Fibroblast of mammary gland (primary cell): ENCODE measurements at regions not wholly inside any gene's neighbourhood (a gene's known extent, or its start where the extent isn't known, plus 50 kb on each side); places are given as distances from the start of the nearest gene placed in this dataset.
"Not testable (repeated sequence)": the region's sequence is repeated elsewhere in the genome, so short reads cannot be mapped to it uniquely, and the experiment has no call there.

ENCODE experiments used
- DNase-seq: peaks from one replicate; pipeline ENCODE4 v3.0.0-alpha.2; 2010; ENCODE audit warnings: low read depth
- H3K4me3 ChIP-seq: 2 replicates; pipeline ENCODE4 v1.5.1; 2011; ENCODE audit warnings: low read depth, mild to moderate bottlenecking, low read length, moderate library complexity; ENCODE audit not compliant: control insufficient read depth
- TF ChIP-seq, protein P1 (sequence below): conservative IDR thresholded peaks from 2 replicates; pipeline ENCODE4 v1.5.1; 2011; ENCODE audit warnings: low read depth, low read length, inconsistent platforms; ENCODE audit not compliant: control insufficient read depth, insufficient read depth

DNA sequence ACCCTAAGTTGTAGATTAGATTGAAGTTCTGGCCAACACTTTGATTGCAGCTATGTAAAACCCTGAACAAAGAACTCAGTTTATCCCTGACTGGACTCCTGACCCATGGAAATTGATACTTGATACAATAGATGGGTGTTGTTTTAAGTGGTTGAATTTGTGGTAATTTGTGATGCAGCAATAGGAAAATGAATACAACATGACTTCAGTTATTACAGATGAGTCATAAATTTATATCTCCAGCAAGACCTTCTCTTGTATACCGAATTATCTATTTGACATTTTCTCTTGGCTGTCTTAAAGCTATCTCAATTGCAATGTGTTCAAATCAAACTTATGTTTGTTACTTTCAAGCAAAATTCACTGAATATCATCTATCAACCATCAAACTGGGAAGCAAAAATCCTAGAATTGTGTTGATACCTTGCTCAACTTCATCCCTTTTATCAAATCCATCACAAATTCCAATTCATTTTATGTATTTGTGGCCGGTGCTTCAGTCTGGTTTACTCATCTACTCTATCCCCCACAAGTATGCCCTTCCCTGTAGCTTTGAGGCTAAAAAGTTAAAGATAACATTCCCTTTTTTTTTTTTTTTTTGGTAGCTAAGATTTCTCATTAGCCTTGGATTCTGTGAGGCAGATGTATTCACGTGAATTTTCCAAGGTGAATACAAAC lies 129.4 kb upstream of the CENPW start:
- DNase-seq: peak; percentile 52

DNA sequence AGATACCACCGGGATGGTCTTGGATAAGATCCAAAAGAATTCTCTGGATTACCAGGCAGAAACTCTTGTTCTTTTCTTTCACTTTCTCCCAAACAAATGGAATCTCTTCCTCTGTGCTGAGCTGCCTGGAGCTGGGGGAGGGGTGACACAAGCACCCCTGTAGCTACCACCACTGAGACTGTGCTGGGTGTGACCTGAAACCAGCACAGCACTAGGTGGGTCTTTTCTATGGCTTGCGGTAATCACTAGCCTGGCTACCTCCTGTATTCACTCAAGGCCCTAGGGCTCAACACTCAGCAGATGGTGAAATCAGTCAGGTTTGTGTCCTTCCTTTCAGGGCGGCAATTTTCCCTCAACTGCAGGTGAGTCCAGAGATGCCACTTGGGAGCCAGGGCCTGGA lies 122.4 kb upstream of the CENPW start:
- no peak overlapping the region for H3K4me3 ChIP-seq
- no peak for DNase-seq
- TF ChIP-seq, protein P1, sequence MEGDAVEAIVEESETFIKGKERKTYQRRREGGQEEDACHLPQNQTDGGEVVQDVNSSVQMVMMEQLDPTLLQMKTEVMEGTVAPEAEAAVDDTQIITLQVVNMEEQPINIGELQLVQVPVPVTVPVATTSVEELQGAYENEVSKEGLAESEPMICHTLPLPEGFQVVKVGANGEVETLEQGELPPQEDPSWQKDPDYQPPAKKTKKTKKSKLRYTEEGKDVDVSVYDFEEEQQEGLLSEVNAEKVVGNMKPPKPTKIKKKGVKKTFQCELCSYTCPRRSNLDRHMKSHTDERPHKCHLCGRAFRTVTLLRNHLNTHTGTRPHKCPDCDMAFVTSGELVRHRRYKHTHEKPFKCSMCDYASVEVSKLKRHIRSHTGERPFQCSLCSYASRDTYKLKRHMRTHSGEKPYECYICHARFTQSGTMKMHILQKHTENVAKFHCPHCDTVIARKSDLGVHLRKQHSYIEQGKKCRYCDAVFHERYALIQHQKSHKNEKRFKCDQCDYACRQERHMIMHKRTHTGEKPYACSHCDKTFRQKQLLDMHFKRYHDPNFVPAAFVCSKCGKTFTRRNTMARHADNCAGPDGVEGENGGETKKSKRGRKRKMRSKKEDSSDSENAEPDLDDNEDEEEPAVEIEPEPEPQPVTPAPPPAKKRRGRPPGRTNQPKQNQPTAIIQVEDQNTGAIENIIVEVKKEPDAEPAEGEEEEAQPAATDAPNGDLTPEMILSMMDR: no peak

More for the DNA sequence above, 129.4 kb upstream of the CENPW start:
- TF ChIP-seq, protein P1: no peak
- H3K4me3 ChIP-seq: no peak overlapping the region

DNA sequence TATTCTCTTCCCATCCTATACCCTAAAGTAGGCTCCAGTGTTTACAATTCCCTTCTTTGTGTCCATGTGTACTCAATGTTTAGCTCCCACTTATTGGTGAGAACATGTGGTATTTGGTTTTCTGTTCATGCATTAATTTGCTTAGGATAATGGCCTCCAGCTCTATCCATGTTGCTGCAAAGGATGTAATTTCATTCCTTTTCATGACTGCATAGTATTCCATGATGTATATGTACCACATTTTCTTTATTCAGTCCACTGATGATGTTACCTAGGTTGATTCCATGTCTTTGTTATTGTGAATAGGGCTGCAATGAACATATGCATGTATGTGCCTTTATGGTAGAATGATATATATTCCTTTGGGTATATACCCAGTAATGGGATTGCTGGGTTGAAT lies 119.0 kb upstream of the CENPW start:
- H3K4me3 ChIP-seq, DNase-seq: not testable (repeated sequence)

DNA sequence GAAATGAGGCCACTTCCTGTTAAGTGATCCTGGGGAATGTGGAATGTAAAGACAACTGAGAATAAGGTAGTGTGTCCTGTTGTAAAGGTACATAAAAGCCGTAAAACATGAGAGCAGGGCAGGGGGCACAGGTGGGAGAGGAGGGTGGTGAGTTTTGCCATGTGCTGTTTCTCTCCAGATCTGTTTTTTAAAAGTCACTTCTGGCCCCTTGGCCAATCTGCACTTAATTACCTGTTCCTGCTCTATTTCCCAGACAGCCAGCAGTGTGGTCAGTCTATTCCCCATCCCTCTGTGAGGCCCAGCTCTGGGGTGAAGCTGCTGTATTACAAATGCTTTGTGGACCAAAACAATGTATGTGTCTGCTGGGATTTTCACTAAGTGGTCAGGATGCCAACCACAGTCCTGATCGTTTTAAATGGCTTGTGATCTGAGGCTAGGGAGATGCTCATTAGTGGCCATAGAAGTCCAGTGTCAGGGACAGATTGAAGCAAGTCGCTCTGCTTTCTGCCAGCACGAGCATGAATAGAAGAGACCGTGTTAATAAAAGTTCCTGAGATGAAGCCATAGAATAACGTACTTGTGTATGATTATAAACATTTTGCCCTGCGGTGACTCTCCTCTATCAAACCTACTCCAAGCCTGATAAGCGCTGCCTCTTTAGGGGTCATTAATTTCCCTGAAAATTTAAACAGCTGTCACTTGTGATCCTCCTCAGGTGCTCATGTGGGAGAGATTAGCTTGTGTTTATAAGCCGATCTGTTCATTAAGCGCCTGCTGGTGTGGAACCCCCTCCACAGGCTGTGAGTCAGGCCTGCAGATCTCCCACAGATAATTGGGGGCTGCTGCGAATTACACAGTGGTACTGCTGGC lies 111.8 kb upstream of the CENPW start:
- no peak for DNase-seq
- no peak overlapping the region for H3K4me3 ChIP-seq
- TF ChIP-seq, protein P1: no peak

DNA sequence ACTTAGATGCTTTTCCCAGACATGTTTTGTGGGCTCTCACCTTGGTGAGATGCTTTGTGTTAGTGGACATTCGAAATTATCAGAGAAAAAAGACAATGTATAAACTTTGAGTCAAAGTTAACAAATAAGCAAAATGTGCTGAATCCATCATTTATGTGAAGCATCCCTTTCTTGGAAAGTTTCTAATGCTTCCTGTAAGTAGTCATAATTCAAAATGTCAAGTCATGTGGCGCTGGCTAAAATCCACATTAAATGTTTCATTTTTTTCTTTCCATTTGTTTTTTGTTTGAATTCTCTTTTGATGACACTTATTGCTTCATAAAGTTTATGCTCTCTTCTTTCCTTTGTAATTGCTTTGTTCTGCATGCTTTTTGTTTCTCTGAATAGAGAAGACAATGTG lies 107.2 kb upstream of the CENPW start:
- H3K4me3 ChIP-seq: no peak overlapping the region
- TF ChIP-seq, protein P1: no peak
- DNase-seq: peak; percentile 35

DNA sequence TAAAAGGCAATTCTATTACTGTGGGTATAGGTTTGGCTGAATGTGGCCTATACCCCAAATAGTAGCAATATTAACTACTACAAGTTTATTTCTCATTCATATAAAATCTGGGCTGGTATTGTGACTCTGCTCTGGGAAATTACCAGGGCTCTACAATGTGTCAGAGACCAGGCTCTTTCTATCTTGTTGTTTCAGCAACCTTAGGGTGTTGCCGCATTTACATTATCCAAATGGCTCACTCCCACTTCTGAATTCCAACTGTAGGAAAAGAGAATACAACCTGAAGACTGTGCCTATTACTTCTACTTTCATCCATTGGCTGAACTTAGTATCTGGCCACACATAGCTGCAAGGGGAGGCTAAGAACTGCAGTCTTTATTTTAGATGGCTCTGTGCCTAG lies 106.7 kb upstream of the CENPW start:
- no peak overlapping the region for H3K4me3 ChIP-seq
- no peak for DNase-seq
- TF ChIP-seq, protein P1: no peak

DNA sequence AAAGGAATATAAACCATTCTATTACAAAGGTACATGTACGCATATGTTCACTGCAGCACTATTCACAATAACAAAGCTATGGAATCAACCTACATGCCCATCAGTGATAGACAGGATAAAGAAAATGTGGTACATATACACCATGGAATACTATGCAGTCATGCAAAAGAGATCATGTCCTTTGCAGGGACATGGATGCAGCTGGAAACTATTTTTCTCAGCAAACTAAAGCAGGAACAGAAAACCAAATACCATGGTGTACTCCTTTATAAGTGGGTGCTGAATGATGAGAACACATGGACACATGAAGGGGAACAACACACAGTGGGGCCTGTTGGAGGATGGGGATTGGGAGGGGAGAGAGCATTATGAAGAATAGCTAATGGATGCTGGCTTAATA lies 104.6 kb upstream of the CENPW start:
- TF ChIP-seq, protein P1: no peak
- no peak for DNase-seq
- H3K4me3 ChIP-seq: no peak overlapping the region
